HCT116 (cell line): ENCODE measurements at regions not wholly inside any gene's neighbourhood (a gene's known extent, or its start where the extent isn't known, plus 50 kb on each side); places are given as distances from the start of the nearest gene placed in this dataset.

Source experiments
- TF ChIP-seq, protein P1 (sequence below), 3 experiments: fragments of 200-600 bp in 1 of 3; sonication (generic) in 1 of 3; IDR thresholded peaks in 2 of 3; conservative IDR thresholded peaks in 1 of 3; 2 replicates each; pipeline ENCODE4 v1.5.1; 2012 to 2017; ENCODE audit warnings: low read depth in 2 of 3, low read length in 2 of 3, antibody characterized with exemption in 1 of 3, borderline replicate concordance in 1 of 3, control low read depth in 1 of 3, mild to moderate bottlenecking in 1 of 3, mixed read lengths in 1 of 3, mixed run types in 1 of 3, moderate library complexity in 1 of 3; ENCODE audit not compliant: insufficient read depth in 1 of 3
- TF ChIP-seq, protein P2 (sequence below): IDR thresholded peaks from 2 replicates; pipeline ENCODE4 v1.6.1; 2011; ENCODE audit warnings: mild to moderate bottlenecking, low read length, moderate library complexity; ENCODE audit not compliant: insufficient replicate concordance; ENCODE audit errors: extremely low read depth

DNA sequence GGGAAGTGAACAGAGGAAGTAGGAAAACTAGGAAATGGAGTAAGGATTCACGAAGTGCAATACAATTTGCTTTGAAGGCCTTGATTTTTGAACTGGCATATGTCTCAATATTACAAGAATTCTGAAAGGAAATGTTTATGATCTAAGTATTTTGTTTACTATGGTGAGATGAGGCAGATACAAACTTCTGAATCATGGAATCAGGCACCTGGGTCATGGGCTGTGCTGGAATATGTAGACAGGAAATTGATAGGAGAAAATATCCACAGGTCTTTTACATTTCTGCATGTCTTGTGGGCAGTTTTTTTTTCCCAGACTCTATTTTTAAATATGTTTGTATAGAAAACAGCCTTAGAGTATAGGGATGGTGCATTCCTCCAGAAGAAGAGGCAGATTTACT lies 117.1 kb downstream of the PPP1R3A start:
- TF ChIP-seq, protein P1, sequence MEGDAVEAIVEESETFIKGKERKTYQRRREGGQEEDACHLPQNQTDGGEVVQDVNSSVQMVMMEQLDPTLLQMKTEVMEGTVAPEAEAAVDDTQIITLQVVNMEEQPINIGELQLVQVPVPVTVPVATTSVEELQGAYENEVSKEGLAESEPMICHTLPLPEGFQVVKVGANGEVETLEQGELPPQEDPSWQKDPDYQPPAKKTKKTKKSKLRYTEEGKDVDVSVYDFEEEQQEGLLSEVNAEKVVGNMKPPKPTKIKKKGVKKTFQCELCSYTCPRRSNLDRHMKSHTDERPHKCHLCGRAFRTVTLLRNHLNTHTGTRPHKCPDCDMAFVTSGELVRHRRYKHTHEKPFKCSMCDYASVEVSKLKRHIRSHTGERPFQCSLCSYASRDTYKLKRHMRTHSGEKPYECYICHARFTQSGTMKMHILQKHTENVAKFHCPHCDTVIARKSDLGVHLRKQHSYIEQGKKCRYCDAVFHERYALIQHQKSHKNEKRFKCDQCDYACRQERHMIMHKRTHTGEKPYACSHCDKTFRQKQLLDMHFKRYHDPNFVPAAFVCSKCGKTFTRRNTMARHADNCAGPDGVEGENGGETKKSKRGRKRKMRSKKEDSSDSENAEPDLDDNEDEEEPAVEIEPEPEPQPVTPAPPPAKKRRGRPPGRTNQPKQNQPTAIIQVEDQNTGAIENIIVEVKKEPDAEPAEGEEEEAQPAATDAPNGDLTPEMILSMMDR (IDR thresholded peaks at IDR 0.05 in 2 of 3, conservative IDR thresholded peaks at IDR 0.05 in 1 of 3; ENCODE audit: borderline replicate concordance in 1 of 3, insufficient read depth in 1 of 3, low read depth in 2 of 3, low read length in 2 of 3): no peak
- TF ChIP-seq, protein P2, sequence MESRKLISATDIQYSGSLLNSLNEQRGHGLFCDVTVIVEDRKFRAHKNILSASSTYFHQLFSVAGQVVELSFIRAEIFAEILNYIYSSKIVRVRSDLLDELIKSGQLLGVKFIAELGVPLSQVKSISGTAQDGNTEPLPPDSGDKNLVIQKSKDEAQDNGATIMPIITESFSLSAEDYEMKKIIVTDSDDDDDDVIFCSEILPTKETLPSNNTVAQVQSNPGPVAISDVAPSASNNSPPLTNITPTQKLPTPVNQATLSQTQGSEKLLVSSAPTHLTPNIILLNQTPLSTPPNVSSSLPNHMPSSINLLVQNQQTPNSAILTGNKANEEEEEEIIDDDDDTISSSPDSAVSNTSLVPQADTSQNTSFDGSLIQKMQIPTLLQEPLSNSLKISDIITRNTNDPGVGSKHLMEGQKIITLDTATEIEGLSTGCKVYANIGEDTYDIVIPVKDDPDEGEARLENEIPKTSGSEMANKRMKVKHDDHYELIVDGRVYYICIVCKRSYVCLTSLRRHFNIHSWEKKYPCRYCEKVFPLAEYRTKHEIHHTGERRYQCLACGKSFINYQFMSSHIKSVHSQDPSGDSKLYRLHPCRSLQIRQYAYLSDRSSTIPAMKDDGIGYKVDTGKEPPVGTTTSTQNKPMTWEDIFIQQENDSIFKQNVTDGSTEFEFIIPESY: no peak
